HFFc6 (cell line): ENCODE measurements at regions not wholly inside any gene's neighbourhood (a gene's known extent, or its start where the extent isn't known, plus 50 kb on each side); places are given as distances from the start of the nearest gene placed in this dataset.

Experiments
- DNase-seq: peaks from one replicate; pipeline ENCODE4 v3.0.0-alpha.2; 2018
- H3K27ac Mint-ChIP-seq: 2 replicates; pipeline ENCODE4 v1.8.0; 2020; ENCODE audit warnings: mild to moderate bottlenecking, mixed read lengths
- H3K27me3 Mint-ChIP-seq: 2 replicates; pipeline ENCODE4 v1.8.0; 2021; ENCODE audit warnings: mild to moderate bottlenecking, moderate library complexity, mixed read lengths; ENCODE audit not compliant: insufficient read depth
- H3K36me3 Mint-ChIP-seq: 2 replicates; pipeline ENCODE4 v1.8.0; 2021; ENCODE audit warnings: low read depth, mixed read lengths
- H3K4me1 Mint-ChIP-seq: 2 replicates; pipeline ENCODE4 v1.8.0; 2020; ENCODE audit warnings: low read depth, mixed read lengths
- H3K4me3 Mint-ChIP-seq: 2 replicates; pipeline ENCODE4 v1.8.0; 2020; ENCODE audit warnings: mild to moderate bottlenecking, moderate library complexity, mixed read lengths
- H3K9me3 Mint-ChIP-seq: 2 replicates; pipeline ENCODE4 v1.8.0; 2020; ENCODE audit warnings: mild to moderate bottlenecking, mixed read lengths
- TF ChIP-seq, protein P1 (sequence below): fragments of 200-600 bp; sonication (generic); IDR thresholded peaks from 2 replicates; pipeline ENCODE4 v1.5.0; 2021; ENCODE audit warnings: antibody characterized with exemption, mild to moderate bottlenecking

DNA sequence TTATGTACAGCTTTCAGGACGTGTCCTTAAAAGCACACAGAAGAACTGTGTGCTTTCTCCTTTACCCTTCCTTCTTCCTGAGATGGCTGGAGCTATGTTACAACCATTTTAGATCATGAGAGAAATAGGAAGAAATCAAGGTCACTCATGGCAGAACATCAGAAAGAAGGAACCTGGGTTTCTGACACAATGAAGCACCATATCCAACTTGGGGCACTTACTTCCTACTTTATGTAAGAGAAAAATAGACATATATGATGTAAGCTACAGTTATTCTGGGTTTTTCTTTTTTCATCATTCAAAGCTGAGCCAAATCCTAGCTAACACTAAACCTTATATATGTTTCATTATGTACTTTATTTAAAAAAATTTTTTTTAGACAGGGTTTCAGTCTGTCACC lies 79.5 kb downstream of the FAM161A start:
- Mint-ChIP-seq H3K9me3 (no peaks in the 10 kb centered on the region), H3K4me1 (peaks cover 12% of the 10 kb centered on the region), H3K27me3 (peaks cover 4% of the 10 kb centered on the region), H3K27ac (no peak overlapping the region), H3K36me3 (no peaks in the 10 kb centered on the region), H3K4me3 (no peak overlapping the region)
- no peak for DNase-seq
- TF ChIP-seq, protein P1, sequence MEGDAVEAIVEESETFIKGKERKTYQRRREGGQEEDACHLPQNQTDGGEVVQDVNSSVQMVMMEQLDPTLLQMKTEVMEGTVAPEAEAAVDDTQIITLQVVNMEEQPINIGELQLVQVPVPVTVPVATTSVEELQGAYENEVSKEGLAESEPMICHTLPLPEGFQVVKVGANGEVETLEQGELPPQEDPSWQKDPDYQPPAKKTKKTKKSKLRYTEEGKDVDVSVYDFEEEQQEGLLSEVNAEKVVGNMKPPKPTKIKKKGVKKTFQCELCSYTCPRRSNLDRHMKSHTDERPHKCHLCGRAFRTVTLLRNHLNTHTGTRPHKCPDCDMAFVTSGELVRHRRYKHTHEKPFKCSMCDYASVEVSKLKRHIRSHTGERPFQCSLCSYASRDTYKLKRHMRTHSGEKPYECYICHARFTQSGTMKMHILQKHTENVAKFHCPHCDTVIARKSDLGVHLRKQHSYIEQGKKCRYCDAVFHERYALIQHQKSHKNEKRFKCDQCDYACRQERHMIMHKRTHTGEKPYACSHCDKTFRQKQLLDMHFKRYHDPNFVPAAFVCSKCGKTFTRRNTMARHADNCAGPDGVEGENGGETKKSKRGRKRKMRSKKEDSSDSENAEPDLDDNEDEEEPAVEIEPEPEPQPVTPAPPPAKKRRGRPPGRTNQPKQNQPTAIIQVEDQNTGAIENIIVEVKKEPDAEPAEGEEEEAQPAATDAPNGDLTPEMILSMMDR: no peak

GRCh38 chr2:61771904-61772845 lies 81.7 kb downstream of the FAM161A start:
- DNase-seq: no peak
- Mint-ChIP-seq H3K9me3 (no peaks in the 10 kb centered on the region), H3K4me1 (peaks cover 12% of the 10 kb centered on the region), H3K36me3 (no peaks in the 10 kb centered on the region), H3K4me3 (no peak overlapping the region), H3K27me3 (no peaks in the 10 kb centered on the region; the same call in none of the 2 replicates), H3K27ac (no peak overlapping the region)
- TF ChIP-seq, protein P1: no peak

- Mint-ChIP-seq H3K27ac (peak overlapping the region; percentile 72), H3K36me3 (no peaks in the 10 kb centered on the region), H3K9me3 (no peaks in the 10 kb centered on the region), H3K4me1 (peaks cover 12% of the 10 kb centered on the region), H3K27me3 (no peaks in the 10 kb centered on the region; the same call in none of the 2 replicates), H3K4me3 (no peak overlapping the region)
- TF ChIP-seq, protein P1: no peak
- DNase-seq: peak; percentile 52
Observed at GRCh38 chr2:61770746-61771145, 83.1 kb downstream of the FAM161A start.

DNA sequence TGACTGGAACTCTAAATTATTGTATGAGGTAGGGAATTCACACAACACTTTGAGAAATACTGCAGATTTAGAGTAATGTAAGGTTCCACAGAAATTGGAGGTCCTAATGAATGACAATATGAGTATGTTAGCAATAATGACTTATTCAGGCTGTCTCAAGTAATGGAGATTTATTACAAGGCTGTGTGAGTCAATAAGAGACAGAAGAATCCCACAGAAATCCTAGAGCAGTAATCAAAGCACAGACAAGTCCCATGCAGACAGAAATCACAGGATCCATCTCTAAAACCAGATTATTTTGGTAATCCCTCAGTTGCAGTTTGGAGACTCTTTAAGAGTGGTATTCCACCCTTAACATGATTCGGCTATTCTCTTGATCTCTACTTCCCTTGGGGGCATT lies 83.6 kb downstream of the FAM161A start:
- no peak overlapping the region for H3K4me3 Mint-ChIP-seq
- peak overlapping the region; percentile 72 for H3K27ac Mint-ChIP-seq
- DNase-seq: no peak
- TF ChIP-seq, protein P1: no peak
- H3K9me3 Mint-ChIP-seq: no peaks in the 10 kb centered on the region
- H3K4me1 Mint-ChIP-seq: peaks cover 12% of the 10 kb centered on the region
- no peaks in the 10 kb centered on the region for H3K36me3 Mint-ChIP-seq
- no peaks in the 10 kb centered on the region; the same call in none of the 2 replicates for H3K27me3 Mint-ChIP-seq

- Mint-ChIP-seq H3K27ac (no peak overlapping the region), H3K4me3 (no peak overlapping the region), H3K9me3 (peaks cover 5% of the 10 kb centered on the region), H3K4me1 (peaks cover 12% of the 10 kb centered on the region), H3K36me3 (0 out of 2 replicates have a peak, but pooled peaks cover 5% of the 10 kb centered on the region), H3K27me3 (no peaks in the 10 kb centered on the region; the same call in none of the 2 replicates)
- TF ChIP-seq, protein P1: no peak
- DNase-seq: no peak
Observed at GRCh38 chr2:61769093-61769675, 84.7 kb downstream of the FAM161A start.
